Heart right ventricle (tissue), 16 donors: ENCODE measurements at regions not wholly inside any gene's neighbourhood (a gene's known extent, or its start where the extent isn't known, plus 50 kb on each side); places are given as distances from the start of the nearest gene placed in this dataset.
"Not testable (repeated sequence)": the region's sequence is repeated elsewhere in the genome, so short reads cannot be mapped to it uniquely, and the experiment has no call there.

Experiments
- ATAC-seq, 8 donors: fragments of 200-7000 bp; cut with Tn5 transposase; one replicate each; pipeline ENCODE4 v1.9.1; 2020; ENCODE audit warnings: mild to moderate bottlenecking in 8 of 8, moderate library complexity in 8 of 8, moderate number of reproducible peaks in 1 of 8
- DNase-seq, 2 donors: peaks; one replicate each; pipeline ENCODE4 v3.0.0-alpha.2; 2020
- H3K27ac ChIP-seq, 10 donors: fragments of 200-600 bp; sonication (generic) in 2 of 10; one replicate each; pipeline versions ENCODE4 v1.5.0 to v1.8.0; 2020 to 2022; ENCODE audit warnings: mild to moderate bottlenecking in 3 of 10
- H3K27me3 ChIP-seq, 7 donors: fragments of 200-600 bp; one replicate each; pipeline ENCODE4 v1.8.0; 2021 to 2022; ENCODE audit warnings: mild to moderate bottlenecking in 2 of 7
- H3K36me3 ChIP-seq, 9 donors: fragments of 200-600 bp; sonication (generic) in 1 of 9; one replicate each; pipeline versions ENCODE4 v1.5.0 to v1.8.0; 2020 to 2022; ENCODE audit warnings: mild to moderate bottlenecking in 2 of 9
- H3K4me1 ChIP-seq, 9 donors: fragments of 200-600 bp; sonication (generic) in 1 of 9; one replicate each; pipeline versions ENCODE4 v1.5.0 to v1.8.0; 2020 to 2022; ENCODE audit warnings: mild to moderate bottlenecking in 4 of 9
- H3K4me3 ChIP-seq, 10 donors: fragments of 200-600 bp; sonication (generic) in 2 of 10; one replicate each; pipeline versions ENCODE4 v1.5.0 to v1.8.0; 2020 to 2022; ENCODE audit warnings: mild to moderate bottlenecking in 7 of 10, moderate library complexity in 2 of 10
- H3K9me3 ChIP-seq, 11 donors: fragments of 200-600 bp in 10 of 11; sonication (generic) in 2 of 11; one replicate each; pipeline versions ENCODE4 v1.5.0 to v1.8.0; 2013 to 2022; ENCODE audit warnings: mild to moderate bottlenecking in 2 of 11, control low read depth in 1 of 11, moderate library complexity in 1 of 11
- CTCF ChIP-seq, 9 donors: fragments of 200-600 bp; sonication (generic) in 2 of 9; IDR thresholded peaks; one replicate each; pipeline versions ENCODE4 v1.5.0 to v1.8.0; 2021 to 2022; ENCODE audit warnings: antibody characterized with exemption in 9 of 9, mild to moderate bottlenecking in 5 of 9, moderate library complexity in 1 of 9
- WGBS, 2 donors: extraction: QIAGEN DNeasy Blood & Tissue Kit; methylation state at CpG; one replicate each; pipeline ENCODE4 v1.1.7; 2013; ENCODE audit warnings: inconsistent platforms in 1 of 2; 5-methylcytosine and 5-hydroxymethylcytosine counted together
- intact Hi-C, 10 donors: fragments of 100-400 bp; cut with DNase I; formaldehyde crosslinking; loops; one replicate each; pipeline versions ENCODE4 v1.11.1 to v1.14.2; 2022
- donor health status: Arrhythmogenic right ventricular cardiomyopathy.
- donor health status: ischemic (EF 13 %, LVEDD 7.1; RV severe dilation, severe dysfunction).
- donor health status: healthy with polysubstance abuse.
- donor health status: DM: no; HTN: yes; CAD: no.
- donor health status: DM: no; HTN: no; CAD: no.
- donor health status: ischemic (EF 25% LVEDD 6.9; RV normal size, moderate dysfunction).
- donor health status: ischemic (EF 25% LVEDD 5.7; RV mildly dilated, moderate dysfunction).
- donor health status: healthy.
- donor health status: DM: yes; HTN: yes; CAD: no.
- donor health status: Ischemic cardiomyopathy.
- donor health status: ischemic (EF 35%, LVEDD 5.7; RV mildly dilated, moderate dysfunction).
- donor health status: nonischemic (EF 11% LVEDD 7.7; RV severe dilation, severe dysfunction).
- donor health status: DM: yes; HTN: yes; CAD: no.
- donor health status: PGD.
- donor health status: ischemic (EF 29% LVEDD 5.4; RV normal size, mild dysfunction).
- donor health status: nonischemic (EF 23%, LVEDD 6.1; RV moderate dilation, normal function).

- H3K4me1 ChIP-seq = no peaks in the 10 kb centered on the region
- no peak for DNase-seq
- TF ChIP-seq CTCF (IDR thresholded peaks at IDR 0.05) = no peak
- H3K36me3 ChIP-seq = no peaks in the 10 kb centered on the region
- H3K9me3 ChIP-seq = no peaks in the 10 kb centered on the region
- H3K27me3 ChIP-seq = no peaks in the 10 kb centered on the region
- no peak overlapping the region for H3K27ac ChIP-seq
- 68% methylated on average over 2 of the region's 2 CpGs for WGBS, 2 donors
- no peak overlapping the region for H3K4me3 ChIP-seq
- no peak for ATAC-seq
- intact Hi-C loops = no loop called here
Observed at GRCh38 chr2:194549387-194549786, 1107.6 kb upstream of the SLC39A10 start.

GRCh38 chr2:194545978-194546377, 1111.0 kb upstream of the SLC39A10 start:
- no peaks in the 10 kb centered on the region for H3K4me1 ChIP-seq
- peaks cover 0 to 27% (median 0%) of the 10 kb centered on the region in 11 donors for H3K9me3 ChIP-seq
- intact Hi-C loops = no loop called here
- H3K27me3 ChIP-seq = no peaks in the 10 kb centered on the region
- H3K27ac ChIP-seq = no peak overlapping the region
- DNase-seq = no peak
- 51 to 67% methylated on average over 1 of the region's 1 CpG for WGBS, 2 donors
- H3K36me3 ChIP-seq = no peaks in the 10 kb centered on the region
- ATAC-seq = no peak
- peak in 2 of 9 donors; percentile 7 to 13 for TF ChIP-seq CTCF (IDR thresholded peaks at IDR 0.05)
- no peak overlapping the region for H3K4me3 ChIP-seq

- no peaks in the 10 kb centered on the region for H3K27me3 ChIP-seq
- TF ChIP-seq CTCF (IDR thresholded peaks at IDR 0.05) = no peak
- no peaks in the 10 kb centered on the region for H3K4me1 ChIP-seq
- peaks cover 0 to 29% (median 0%) of the 10 kb centered on the region in 11 donors for H3K9me3 ChIP-seq
- ATAC-seq = no peak
- H3K4me3 ChIP-seq = no peak overlapping the region
- no peaks in the 10 kb centered on the region for H3K36me3 ChIP-seq
- DNase-seq = no peak
- H3K27ac ChIP-seq = no peak overlapping the region
- intact Hi-C loops = no loop called here
Observed at GRCh38 chr2:194539425-194539824, 1117.6 kb upstream of the SLC39A10 start.

GRCh38 chr2:194526121-194526520, 1130.9 kb upstream of the SLC39A10 start:
- H3K27ac ChIP-seq = no peak overlapping the region
- no peaks in the 10 kb centered on the region for H3K4me1 ChIP-seq
- H3K27me3 ChIP-seq = no peaks in the 10 kb centered on the region
- H3K4me3 ChIP-seq = no peak overlapping the region
- no peak for TF ChIP-seq CTCF (IDR thresholded peaks at IDR 0.05)
- no peaks in the 10 kb centered on the region for H3K36me3 ChIP-seq
- ATAC-seq (no peak), DNase-seq (no peak)
- no peaks in the 10 kb centered on the region for H3K9me3 ChIP-seq
- intact Hi-C loops = no loop called here

DNA sequence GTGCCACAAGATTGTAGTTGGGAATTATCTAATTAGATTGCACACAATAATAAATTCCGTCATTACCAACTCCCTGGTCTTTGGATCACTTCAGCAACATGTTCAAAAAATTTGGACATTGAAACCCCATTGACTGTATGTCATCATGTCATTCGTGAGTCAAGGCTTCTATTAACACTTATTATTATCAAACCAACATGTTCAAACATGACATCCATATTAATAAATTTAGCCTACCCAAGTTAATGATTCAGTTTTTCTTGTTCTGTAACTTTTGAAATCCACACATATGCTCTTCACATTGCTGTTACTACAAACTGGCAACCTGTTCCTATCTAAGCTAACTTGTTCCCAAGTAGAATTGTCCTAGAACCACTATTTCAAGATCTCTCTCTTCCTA, 1142.7 kb upstream of the SLC39A10 start:
- TF ChIP-seq CTCF (IDR thresholded peaks at IDR 0.05) = no peak
- Histone ChIP-seq H3K27ac (no peak overlapping the region), H3K36me3 (no peaks in the 10 kb centered on the region), H3K27me3 (no peaks in the 10 kb centered on the region), H3K4me1 (no peaks in the 10 kb centered on the region), H3K9me3 (peaks cover 0 to 21% (median 0%) of the 10 kb centered on the region in 11 donors), H3K4me3 (no peak overlapping the region)
- intact Hi-C loops = no loop called here
- 61 to 69% methylated on average over 2 of the region's 2 CpGs for WGBS, 2 donors
- no peak for ATAC-seq
- DNase-seq = no peak

DNA sequence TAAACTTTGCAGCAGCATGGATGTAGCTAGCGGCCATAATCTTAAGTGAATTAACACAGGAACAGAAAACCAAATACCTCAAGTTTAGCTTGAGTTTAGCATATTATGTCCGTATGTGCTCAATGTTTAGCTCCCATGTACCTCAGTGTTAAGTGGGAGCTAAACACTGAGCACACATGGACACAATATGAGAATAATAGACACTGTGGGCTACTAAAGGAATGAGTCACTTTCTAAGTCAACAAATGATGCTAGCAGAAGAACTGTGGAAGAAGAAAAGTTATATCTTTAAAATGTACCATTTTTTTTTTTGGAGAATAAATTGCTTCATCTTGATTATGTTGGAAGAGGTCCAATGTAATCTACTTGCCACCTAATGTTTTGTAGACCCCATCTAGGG, 1146.0 kb upstream of the SLC39A10 start:
- H3K36me3 ChIP-seq, H3K4me3 ChIP-seq, H3K27me3 ChIP-seq, ATAC-seq, H3K27ac ChIP-seq, H3K4me1 ChIP-seq, DNase-seq, intact Hi-C loops: not testable (repeated sequence)
- peaks cover 0 to 19% (median under 1%) of the 10 kb centered on the region in 11 donors for H3K9me3 ChIP-seq
- 76 to 77% methylated on average over 2 of the region's 2 CpGs for WGBS, 2 donors

DNA sequence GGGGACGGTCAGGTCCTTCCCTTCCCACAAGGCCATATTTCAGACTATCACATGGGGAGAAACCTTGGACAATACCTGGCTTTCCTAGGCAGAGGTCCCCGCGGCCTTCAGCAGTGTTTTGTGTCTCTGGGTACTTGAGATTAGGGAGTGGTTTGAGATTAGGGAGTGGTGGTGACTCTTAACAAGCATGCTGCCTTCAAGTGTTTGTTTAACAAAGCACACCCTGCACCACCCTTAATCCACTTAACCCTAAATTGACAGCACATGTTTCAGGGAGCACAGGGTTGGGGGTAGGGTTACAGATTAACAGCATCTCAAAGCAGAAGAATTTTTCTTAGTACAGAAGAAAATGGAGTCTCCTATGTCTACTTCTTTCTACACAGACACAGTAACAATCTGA, 1152.2 kb upstream of the SLC39A10 start:
- intact Hi-C loops = not testable (repeated sequence)
- WGBS, 2 donors = 9 to 21% methylated on average over 3 of the region's 3 CpGs

More for the DNA sequence above, 1152.2 kb upstream of the SLC39A10 start:
- not testable (repeated sequence) for ATAC-seq, H3K27ac ChIP-seq, H3K4me1 ChIP-seq, H3K36me3 ChIP-seq, DNase-seq, H3K27me3 ChIP-seq, H3K4me3 ChIP-seq
- peaks cover 0 to 10% (median 0%) of the 10 kb centered on the region in 11 donors for H3K9me3 ChIP-seq
